ENCODE measurements at regions not wholly inside any gene's neighbourhood (a gene's known extent, or its start where the extent isn't known, plus 50 kb on each side); places are given as distances from the start of the nearest gene placed in this dataset.

DNA sequence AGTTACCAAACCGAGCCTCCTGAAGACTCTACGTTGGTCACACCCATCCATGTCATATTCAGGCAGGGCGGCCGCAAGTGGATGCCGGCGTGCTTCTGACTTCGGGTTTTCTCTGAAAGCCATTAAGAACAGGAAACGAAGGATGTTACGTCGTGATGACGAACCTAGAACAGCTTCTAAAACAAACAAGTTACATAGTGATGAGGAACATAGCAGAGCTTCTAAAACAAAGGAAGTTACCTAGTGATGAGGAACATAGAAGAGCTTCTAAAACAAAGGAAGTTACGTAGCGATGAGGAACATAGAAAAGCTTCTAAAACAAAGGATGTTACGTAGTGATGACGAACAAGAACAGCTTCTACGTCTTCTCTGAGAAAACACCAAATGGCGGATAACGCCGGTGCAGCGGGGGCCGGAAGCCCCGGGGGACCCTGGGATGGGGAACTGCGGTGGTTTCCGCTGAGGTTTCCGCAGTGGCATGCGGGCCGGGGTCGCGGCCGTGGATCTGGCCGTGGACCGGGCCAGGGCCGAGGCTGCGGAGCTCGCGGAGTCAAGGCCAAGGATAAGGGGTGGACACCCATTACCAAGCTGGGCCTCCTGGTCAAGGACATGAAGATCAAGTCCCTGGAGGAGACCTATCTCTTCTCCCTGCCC, 141.1 kb downstream of the SOCS6 start:
- no peak overlapping the region for H3K4me3 Mint-ChIP-seq
- no peak for ATAC-seq
- 0 out of 2 replicates have a peak, but pooled peaks cover 3% of the 10 kb centered on the region for H3K36me3 Mint-ChIP-seq
- 0 out of 2 replicates have a peak, but pooled peaks cover 5% of the 10 kb centered on the region for H3K4me1 Mint-ChIP-seq
- DNase-seq (ENCODE audit: low spot score), result no peak
- H3K27ac Mint-ChIP-seq, result no peak overlapping the region; the same call in 1 of the 2 replicates
- ChIA-PET POLR2A (no interaction called here), CTCF (interaction anchor here (0.8 to 1.1 kb wide), 2 partner anchors 21 to 234 kb away, joined by 3 to 4 read pairs; no protein-coding TSS in a partner anchor)
- no peaks in the 10 kb centered on the region for H3K27me3 Mint-ChIP-seq (ENCODE audit: low read depth)
- peaks cover 8% of the 10 kb centered on the region; the same call in 1 of the 2 replicates for H3K9me3 Mint-ChIP-seq
- TF ChIP-seq SMAD3 (CRISPR knock-in tag; IDR thresholded peaks at IDR 0.05; ENCODE audit: borderline replicate concordance) (no peak), GABPB1 (CRISPR knock-in tag; IDR thresholded peaks at IDR 0.05) (no peak), TEAD4 (CRISPR knock-in tag; IDR thresholded peaks at IDR 0.05) (no peak), JUN (CRISPR knock-in tag; IDR thresholded peaks at IDR 0.05) (no peak)
- TF ChIP-seq, protein P1, sequence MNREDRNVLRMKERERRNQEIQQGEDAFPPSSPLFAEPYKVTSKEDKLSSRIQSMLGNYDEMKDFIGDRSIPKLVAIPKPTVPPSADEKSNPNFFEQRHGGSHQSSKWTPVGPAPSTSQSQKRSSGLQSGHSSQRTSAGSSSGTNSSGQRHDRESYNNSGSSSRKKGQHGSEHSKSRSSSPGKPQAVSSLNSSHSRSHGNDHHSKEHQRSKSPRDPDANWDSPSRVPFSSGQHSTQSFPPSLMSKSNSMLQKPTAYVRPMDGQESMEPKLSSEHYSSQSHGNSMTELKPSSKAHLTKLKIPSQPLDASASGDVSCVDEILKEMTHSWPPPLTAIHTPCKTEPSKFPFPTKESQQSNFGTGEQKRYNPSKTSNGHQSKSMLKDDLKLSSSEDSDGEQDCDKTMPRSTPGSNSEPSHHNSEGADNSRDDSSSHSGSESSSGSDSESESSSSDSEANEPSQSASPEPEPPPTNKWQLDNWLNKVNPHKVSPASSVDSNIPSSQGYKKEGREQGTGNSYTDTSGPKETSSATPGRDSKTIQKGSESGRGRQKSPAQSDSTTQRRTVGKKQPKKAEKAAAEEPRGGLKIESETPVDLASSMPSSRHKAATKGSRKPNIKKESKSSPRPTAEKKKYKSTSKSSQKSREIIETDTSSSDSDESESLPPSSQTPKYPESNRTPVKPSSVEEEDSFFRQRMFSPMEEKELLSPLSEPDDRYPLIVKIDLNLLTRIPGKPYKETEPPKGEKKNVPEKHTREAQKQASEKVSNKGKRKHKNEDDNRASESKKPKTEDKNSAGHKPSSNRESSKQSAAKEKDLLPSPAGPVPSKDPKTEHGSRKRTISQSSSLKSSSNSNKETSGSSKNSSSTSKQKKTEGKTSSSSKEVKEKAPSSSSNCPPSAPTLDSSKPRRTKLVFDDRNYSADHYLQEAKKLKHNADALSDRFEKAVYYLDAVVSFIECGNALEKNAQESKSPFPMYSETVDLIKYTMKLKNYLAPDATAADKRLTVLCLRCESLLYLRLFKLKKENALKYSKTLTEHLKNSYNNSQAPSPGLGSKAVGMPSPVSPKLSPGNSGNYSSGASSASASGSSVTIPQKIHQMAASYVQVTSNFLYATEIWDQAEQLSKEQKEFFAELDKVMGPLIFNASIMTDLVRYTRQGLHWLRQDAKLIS (CRISPR knock-in tag; IDR thresholded peaks at IDR 0.05; ENCODE audit: borderline replicate concordance), result no peak

DNA sequence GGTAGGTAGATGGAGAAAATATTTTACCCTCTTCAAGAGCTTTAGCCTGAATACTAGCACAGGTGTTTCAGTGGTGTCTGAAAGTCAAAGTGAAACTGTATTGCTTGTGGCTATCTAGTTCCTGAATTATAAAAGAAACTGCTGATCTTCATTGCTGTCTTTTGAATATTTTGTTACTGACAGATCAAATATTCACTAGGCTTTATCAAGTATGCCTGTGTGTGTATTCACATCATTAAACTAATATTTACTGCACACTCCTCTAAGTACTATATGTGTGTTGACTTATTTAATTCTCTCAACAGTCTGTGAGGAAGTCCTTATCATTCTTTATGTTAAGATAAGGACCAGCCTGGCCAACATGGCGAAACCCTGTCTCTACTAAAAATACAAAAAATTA, 139.6 kb downstream of the SOCS6 start:
- no peak for DNase-seq (ENCODE audit: low spot score)
- H3K36me3 Mint-ChIP-seq, result 0 out of 2 replicates have a peak, but pooled peaks cover 3% of the 10 kb centered on the region
- H3K4me3 Mint-ChIP-seq, result no peak overlapping the region
- peaks cover 16% of the 10 kb centered on the region for H3K4me1 Mint-ChIP-seq
- H3K9me3 Mint-ChIP-seq, result peaks cover 8% of the 10 kb centered on the region; the same call in 1 of the 2 replicates
- ChIA-PET POLR2A (no interaction called here), CTCF (no interaction called here)
- no peaks in the 10 kb centered on the region for H3K27me3 Mint-ChIP-seq (ENCODE audit: low read depth)
- no peak overlapping the region for H3K27ac Mint-ChIP-seq
- no peak for ATAC-seq
- TF ChIP-seq, protein P2, sequence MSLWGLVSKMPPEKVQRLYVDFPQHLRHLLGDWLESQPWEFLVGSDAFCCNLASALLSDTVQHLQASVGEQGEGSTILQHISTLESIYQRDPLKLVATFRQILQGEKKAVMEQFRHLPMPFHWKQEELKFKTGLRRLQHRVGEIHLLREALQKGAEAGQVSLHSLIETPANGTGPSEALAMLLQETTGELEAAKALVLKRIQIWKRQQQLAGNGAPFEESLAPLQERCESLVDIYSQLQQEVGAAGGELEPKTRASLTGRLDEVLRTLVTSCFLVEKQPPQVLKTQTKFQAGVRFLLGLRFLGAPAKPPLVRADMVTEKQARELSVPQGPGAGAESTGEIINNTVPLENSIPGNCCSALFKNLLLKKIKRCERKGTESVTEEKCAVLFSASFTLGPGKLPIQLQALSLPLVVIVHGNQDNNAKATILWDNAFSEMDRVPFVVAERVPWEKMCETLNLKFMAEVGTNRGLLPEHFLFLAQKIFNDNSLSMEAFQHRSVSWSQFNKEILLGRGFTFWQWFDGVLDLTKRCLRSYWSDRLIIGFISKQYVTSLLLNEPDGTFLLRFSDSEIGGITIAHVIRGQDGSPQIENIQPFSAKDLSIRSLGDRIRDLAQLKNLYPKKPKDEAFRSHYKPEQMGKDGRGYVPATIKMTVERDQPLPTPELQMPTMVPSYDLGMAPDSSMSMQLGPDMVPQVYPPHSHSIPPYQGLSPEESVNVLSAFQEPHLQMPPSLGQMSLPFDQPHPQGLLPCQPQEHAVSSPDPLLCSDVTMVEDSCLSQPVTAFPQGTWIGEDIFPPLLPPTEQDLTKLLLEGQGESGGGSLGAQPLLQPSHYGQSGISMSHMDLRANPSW (CRISPR knock-in tag; conservative IDR thresholded peaks at IDR 0.05; ENCODE audit: low read depth), result no peak
- no peak for TF ChIP-seq PRRX2 (CRISPR knock-in tag; IDR thresholded peaks at IDR 0.05)
- TF ChIP-seq, protein P3, sequence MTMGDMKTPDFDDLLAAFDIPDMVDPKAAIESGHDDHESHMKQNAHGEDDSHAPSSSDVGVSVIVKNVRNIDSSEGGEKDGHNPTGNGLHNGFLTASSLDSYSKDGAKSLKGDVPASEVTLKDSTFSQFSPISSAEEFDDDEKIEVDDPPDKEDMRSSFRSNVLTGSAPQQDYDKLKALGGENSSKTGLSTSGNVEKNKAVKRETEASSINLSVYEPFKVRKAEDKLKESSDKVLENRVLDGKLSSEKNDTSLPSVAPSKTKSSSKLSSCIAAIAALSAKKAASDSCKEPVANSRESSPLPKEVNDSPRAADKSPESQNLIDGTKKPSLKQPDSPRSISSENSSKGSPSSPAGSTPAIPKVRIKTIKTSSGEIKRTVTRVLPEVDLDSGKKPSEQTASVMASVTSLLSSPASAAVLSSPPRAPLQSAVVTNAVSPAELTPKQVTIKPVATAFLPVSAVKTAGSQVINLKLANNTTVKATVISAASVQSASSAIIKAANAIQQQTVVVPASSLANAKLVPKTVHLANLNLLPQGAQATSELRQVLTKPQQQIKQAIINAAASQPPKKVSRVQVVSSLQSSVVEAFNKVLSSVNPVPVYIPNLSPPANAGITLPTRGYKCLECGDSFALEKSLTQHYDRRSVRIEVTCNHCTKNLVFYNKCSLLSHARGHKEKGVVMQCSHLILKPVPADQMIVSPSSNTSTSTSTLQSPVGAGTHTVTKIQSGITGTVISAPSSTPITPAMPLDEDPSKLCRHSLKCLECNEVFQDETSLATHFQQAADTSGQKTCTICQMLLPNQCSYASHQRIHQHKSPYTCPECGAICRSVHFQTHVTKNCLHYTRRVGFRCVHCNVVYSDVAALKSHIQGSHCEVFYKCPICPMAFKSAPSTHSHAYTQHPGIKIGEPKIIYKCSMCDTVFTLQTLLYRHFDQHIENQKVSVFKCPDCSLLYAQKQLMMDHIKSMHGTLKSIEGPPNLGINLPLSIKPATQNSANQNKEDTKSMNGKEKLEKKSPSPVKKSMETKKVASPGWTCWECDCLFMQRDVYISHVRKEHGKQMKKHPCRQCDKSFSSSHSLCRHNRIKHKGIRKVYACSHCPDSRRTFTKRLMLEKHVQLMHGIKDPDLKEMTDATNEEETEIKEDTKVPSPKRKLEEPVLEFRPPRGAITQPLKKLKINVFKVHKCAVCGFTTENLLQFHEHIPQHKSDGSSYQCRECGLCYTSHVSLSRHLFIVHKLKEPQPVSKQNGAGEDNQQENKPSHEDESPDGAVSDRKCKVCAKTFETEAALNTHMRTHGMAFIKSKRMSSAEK (CRISPR knock-in tag; IDR thresholded peaks at IDR 0.05; ENCODE audit: borderline replicate concordance), result no peak
- no peak for TF ChIP-seq ZNF423 (CRISPR knock-in tag; IDR thresholded peaks at IDR 0.05)
- no peak for TF ChIP-seq CREM (CRISPR knock-in tag; IDR thresholded peaks at IDR 0.05)
- TF ChIP-seq, protein P4, sequence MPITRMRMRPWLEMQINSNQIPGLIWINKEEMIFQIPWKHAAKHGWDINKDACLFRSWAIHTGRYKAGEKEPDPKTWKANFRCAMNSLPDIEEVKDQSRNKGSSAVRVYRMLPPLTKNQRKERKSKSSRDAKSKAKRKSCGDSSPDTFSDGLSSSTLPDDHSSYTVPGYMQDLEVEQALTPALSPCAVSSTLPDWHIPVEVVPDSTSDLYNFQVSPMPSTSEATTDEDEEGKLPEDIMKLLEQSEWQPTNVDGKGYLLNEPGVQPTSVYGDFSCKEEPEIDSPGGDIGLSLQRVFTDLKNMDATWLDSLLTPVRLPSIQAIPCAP (CRISPR knock-in tag; IDR thresholded peaks at IDR 0.05), result no peak
- TF ChIP-seq SP1 (CRISPR knock-in tag; conservative IDR thresholded peaks at IDR 0.05), result no peak
- no peak for TF ChIP-seq NR1H2 (CRISPR knock-in tag; IDR thresholded peaks at IDR 0.05)
- TF ChIP-seq ZNF121 (CRISPR knock-in tag; IDR thresholded peaks at IDR 0.05), result no peak
- TF ChIP-seq, protein P5, sequence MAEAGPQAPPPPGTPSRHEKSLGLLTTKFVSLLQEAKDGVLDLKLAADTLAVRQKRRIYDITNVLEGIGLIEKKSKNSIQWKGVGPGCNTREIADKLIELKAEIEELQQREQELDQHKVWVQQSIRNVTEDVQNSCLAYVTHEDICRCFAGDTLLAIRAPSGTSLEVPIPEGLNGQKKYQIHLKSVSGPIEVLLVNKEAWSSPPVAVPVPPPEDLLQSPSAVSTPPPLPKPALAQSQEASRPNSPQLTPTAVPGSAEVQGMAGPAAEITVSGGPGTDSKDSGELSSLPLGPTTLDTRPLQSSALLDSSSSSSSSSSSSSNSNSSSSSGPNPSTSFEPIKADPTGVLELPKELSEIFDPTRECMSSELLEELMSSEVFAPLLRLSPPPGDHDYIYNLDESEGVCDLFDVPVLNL (CRISPR knock-in tag; IDR thresholded peaks at IDR 0.05; ENCODE audit: borderline replicate concordance, low read depth), result no peak
- TF ChIP-seq, protein P6, sequence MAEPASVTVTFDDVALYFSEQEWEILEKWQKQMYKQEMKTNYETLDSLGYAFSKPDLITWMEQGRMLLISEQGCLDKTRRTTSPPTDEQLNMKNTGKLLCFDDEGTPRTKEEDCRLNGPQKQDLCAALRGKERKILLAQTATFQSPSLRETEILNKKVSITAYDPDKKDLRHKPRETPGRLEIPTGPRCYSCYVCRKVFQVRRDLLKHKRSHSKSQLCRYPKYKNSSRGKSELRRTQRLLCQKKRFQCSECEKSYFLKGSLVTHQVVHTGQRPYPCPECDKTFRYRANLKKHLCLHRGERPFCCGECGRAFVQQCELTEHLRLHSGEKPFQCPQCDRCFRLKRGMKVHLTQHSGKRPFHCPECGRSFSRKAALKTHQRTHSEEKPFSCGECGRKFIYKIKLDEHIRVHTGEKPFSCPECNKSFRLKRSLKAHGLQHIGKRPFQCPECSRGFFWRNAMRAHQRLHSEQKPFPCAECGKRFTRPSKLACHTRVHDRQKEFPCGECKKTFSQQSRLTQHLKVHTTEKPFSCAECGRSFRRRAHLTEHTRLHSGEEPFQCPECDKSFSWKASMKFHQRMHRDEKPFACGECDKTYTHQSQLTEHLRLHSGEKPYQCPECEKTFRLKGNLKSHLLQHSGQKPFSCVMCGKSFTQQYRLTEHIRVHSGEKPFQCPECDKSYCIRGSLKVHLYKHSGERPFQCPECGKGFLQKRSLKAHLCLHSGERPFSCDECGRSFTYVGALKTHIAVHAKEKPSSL (CRISPR knock-in tag; conservative IDR thresholded peaks at IDR 0.05), result no peak
- TF ChIP-seq ZNF138 (CRISPR knock-in tag; conservative IDR thresholded peaks at IDR 0.05), result no peak
- TF ChIP-seq, protein P7, sequence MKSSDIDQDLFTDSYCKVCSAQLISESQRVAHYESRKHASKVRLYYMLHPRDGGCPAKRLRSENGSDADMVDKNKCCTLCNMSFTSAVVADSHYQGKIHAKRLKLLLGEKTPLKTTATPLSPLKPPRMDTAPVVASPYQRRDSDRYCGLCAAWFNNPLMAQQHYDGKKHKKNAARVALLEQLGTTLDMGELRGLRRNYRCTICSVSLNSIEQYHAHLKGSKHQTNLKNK (CRISPR knock-in tag; IDR thresholded peaks at IDR 0.05), result no peak
- no peak for TF ChIP-seq SMAD3 (CRISPR knock-in tag; IDR thresholded peaks at IDR 0.05; ENCODE audit: borderline replicate concordance)
- TF ChIP-seq MYBL2 (CRISPR knock-in tag; IDR thresholded peaks at IDR 0.05), result no peak
